SK-N-SH (cell line): ENCODE measurements at regions not wholly inside any gene's neighbourhood (a gene's known extent, or its start where the extent isn't known, plus 50 kb on each side); places are given as distances from the start of the nearest gene placed in this dataset.

Source experiments
- CTCF ChIA-PET: fragments of 300-600, 350-600 bp; formaldehyde crosslinking; extraction: SDS; loops from one replicate; lab custom pipeline; 2021; lab: Yijun Ruan, JAX
- POLR2A ChIA-PET: fragments of 350-600 bp; sonication (Branson Sonifier 250); formaldehyde crosslinking; extraction: SDS; loops from one replicate; lab custom pipeline; 2020; ENCODE audit warnings: antibody characterized with exemption, inconsistent platforms; lab: Yijun Ruan, JAX
- DNase-seq: peaks from one replicate; pipeline ENCODE4 v3.0.0; 2012
- H2AFZ ChIP-seq: fragments of 200-600 bp; sonication (generic); 2 replicates; pipeline ENCODE4 v1.8.1; 2016; ENCODE audit warnings: antibody characterized with exemption, mild to moderate bottlenecking, low read depth
- H3F3A ChIP-seq: fragments of 200-600 bp; sonication (generic); replicated peaks from 2 replicates; pipeline ENCODE3; 2016; ENCODE audit warnings: antibody characterized with exemption, mild to moderate bottlenecking; ENCODE audit not compliant: insufficient read depth
- H3K27ac ChIP-seq, 2 experiments: fragments of 200-500 bp in 1 of 2; fragments of 200-600 bp in 1 of 2; sonication (Bioruptor generic) in 1 of 2; sonication (generic), shearing (Covaris generic) in 1 of 2; 2 replicates each; pipeline versions ENCODE4 v1.5.1 to v1.6.1; 2014 to 2016; ENCODE audit warnings: low read depth in 2 of 2, inconsistent platforms in 1 of 2, low read length in 1 of 2, mild to moderate bottlenecking in 1 of 2, mixed read lengths in 1 of 2
- H3K27me3 ChIP-seq: fragments of 200-600 bp; sonication (generic), shearing (Covaris generic); 2 replicates; pipeline ENCODE4 v1.6.1; 2016; ENCODE audit warnings: mixed run types; ENCODE audit not compliant: insufficient read depth
- H3K36me3 ChIP-seq, 2 experiments: fragments of 200-500 bp in 1 of 2; fragments of 200-600 bp in 1 of 2; sonication (Bioruptor generic) in 1 of 2; sonication (generic) in 1 of 2; replicated peaks in 1 of 2; 2 replicates each; pipeline versions ENCODE3 to v1.5.1; 2014 to 2016; ENCODE audit warnings: low read length in 1 of 2, mild to moderate bottlenecking in 1 of 2; ENCODE audit not compliant: insufficient read depth in 2 of 2, control insufficient read depth in 1 of 2
- H3K4me1 ChIP-seq, 2 experiments: fragments of 200-500 bp in 1 of 2; fragments of 200-600 bp in 1 of 2; sonication (Bioruptor generic) in 1 of 2; sonication (generic), shearing (Covaris generic) in 1 of 2; 2 replicates each; pipeline versions ENCODE4 v1.5.1 to v1.6.1; 2014 to 2016; ENCODE audit warnings: low read depth in 1 of 2, low read length in 1 of 2, mixed run types in 1 of 2; ENCODE audit not compliant: insufficient read depth in 2 of 2, control insufficient read depth in 1 of 2
- H3K4me2 ChIP-seq: fragments of 200-600 bp; sonication (generic), shearing (Covaris generic); 2 replicates; pipeline ENCODE4 v1.6.1; 2017; ENCODE audit warnings: mixed run types
- H3K4me3 ChIP-seq, 2 experiments: fragments of 200-500 bp in 1 of 2; fragments of 200-600 bp in 1 of 2; sonication (Bioruptor generic) in 1 of 2; sonication (generic), shearing (Covaris generic) in 1 of 2; 2 replicates each; pipeline versions ENCODE4 v1.5.1 to v1.8.1; 2014 to 2016; ENCODE audit warnings: low read depth in 2 of 2, inconsistent platforms in 1 of 2, low read length in 1 of 2, mild to moderate bottlenecking in 1 of 2, mixed read lengths in 1 of 2, moderate library complexity in 1 of 2
- H3K79me2 ChIP-seq: fragments of 200-600 bp; sonication (generic); 2 replicates; pipeline ENCODE4 v1.8.1; 2017; ENCODE audit warnings: mild to moderate bottlenecking; ENCODE audit not compliant: insufficient read depth
- H3K9ac ChIP-seq: fragments of 200-600 bp; sonication (generic); 2 replicates; pipeline ENCODE4 v1.6.1; 2017; ENCODE audit warnings: mixed run types
- H3K9me2 ChIP-seq: fragments of 200-600 bp; sonication (generic); 2 replicates; pipeline ENCODE4 v1.6.1; 2017; ENCODE audit warnings: mixed run types
- H3K9me3 ChIP-seq: fragments of 200-600 bp; sonication (generic); 2 replicates; pipeline ENCODE4 v1.6.1; 2017; ENCODE audit warnings: mixed run types, mild to moderate bottlenecking, moderate library complexity
- H4K20me1 ChIP-seq: fragments of 200-600 bp; sonication (generic); 2 replicates; pipeline ENCODE4 v1.6.1; 2017; ENCODE audit warnings: mild to moderate bottlenecking, mixed run types; ENCODE audit not compliant: insufficient read depth
- CHD2 ChIP-seq: fragments of 150-350 bp; IDR thresholded peaks from 2 replicates; pipeline ENCODE4 v1.6.1; 2018; ENCODE audit warnings: low read length; ENCODE audit not compliant: partially characterized antibody
- EZH2phosphoT487 ChIP-seq: fragments of 200-600 bp; sonication (generic); IDR thresholded peaks from 2 replicates; pipeline ENCODE4 v1.6.1; 2017; ENCODE audit warnings: low read depth, mixed run types, mild to moderate bottlenecking, antibody characterized with exemption, moderate library complexity, borderline replicate concordance
- IRF3 ChIP-seq: fragments of 150-350 bp; IDR thresholded peaks from 2 replicates; pipeline ENCODE4 v1.6.1; 2016; ENCODE audit warnings: mild to moderate bottlenecking, low read depth, low read length
- JUND ChIP-seq: IDR thresholded peaks from 2 replicates; pipeline ENCODE4 v1.4.0; 2012
- PBX3 ChIP-seq: IDR thresholded peaks from 2 replicates; pipeline ENCODE4; 2012
- RXRA ChIP-seq: IDR thresholded peaks from 2 replicates; pipeline ENCODE4 v1.4.0; 2012; ENCODE audit warnings: low read depth, mild to moderate bottlenecking, borderline replicate concordance
- TEAD4 ChIP-seq: IDR thresholded peaks from 2 replicates; pipeline ENCODE4 v1.4.0; 2012; ENCODE audit warnings: mild to moderate bottlenecking, borderline replicate concordance; ENCODE audit not compliant: insufficient read depth
- YY1 ChIP-seq: IDR thresholded peaks from 2 replicates; pipeline ENCODE4 v1.4.0; 2012; ENCODE audit warnings: low read depth, mild to moderate bottlenecking
- WGBS: methylation state at CpG from one replicate; pipeline ENCODE4 v1.1.6; 2017; ENCODE audit warnings: low lambda C conversion rate; 5-methylcytosine and 5-hydroxymethylcytosine counted together
- TF ChIP-seq, protein P1 (sequence below): IDR thresholded peaks from 2 replicates; pipeline ENCODE4 v1.4.0; 2012; ENCODE audit warnings: low read depth, borderline replicate concordance
- TF ChIP-seq, protein P2 (sequence below): fragments of 200-600 bp; sonication (generic); IDR thresholded peaks from 2 replicates; pipeline ENCODE4 v1.6.1; 2017; ENCODE audit warnings: antibody characterized with exemption, mild to moderate bottlenecking, moderate library complexity

GRCh38 chr7:26090927-26091519 is 61.0 kb upstream of the NFE2L3 start (continued):
- TF ChIP-seq, protein P1, sequence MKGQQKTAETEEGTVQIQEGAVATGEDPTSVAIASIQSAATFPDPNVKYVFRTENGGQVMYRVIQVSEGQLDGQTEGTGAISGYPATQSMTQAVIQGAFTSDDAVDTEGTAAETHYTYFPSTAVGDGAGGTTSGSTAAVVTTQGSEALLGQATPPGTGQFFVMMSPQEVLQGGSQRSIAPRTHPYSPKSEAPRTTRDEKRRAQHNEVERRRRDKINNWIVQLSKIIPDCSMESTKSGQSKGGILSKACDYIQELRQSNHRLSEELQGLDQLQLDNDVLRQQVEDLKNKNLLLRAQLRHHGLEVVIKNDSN = no peak
- TF ChIP-seq EZH2phosphoT487 (no peak), RXRA (no peak), JUND (no peak)

DNA sequence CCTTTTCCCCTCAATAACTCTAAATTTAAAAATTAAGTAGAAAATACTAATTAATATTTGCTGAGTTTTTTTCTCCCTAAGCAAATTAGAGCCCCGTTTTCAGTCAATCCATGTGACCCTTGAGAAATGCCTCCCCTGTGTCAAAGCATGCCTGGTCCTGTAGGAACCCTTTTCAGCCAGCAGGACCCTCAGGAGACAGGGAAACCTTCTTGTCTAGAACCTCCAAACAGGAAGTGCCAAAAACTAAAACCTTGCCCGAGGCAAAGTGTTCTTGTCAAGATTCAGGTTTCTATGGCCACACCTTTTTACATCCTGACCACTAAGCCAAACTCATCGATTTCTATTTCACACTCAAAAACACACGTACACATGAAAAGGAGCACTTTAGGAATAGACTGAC is 60.1 kb upstream of the NFE2L3 start:
- peaks cover 0 to 2% of the 10 kb centered on the region in 2 experiments; a peak in 2 of 4 replicates for H3K4me1 ChIP-seq
- no peaks in the 10 kb centered on the region for H3F3A ChIP-seq
- H3K9me3 ChIP-seq = no peaks in the 10 kb centered on the region
- no peak overlapping the region for H2AFZ ChIP-seq
- CTCF ChIA-PET = interaction anchor here (0.9 to 15.5 kb wide), 25 partner anchors 12 to 576 kb away, joined by 3 to 363 read pairs (median 6); partner anchors contain the start of genes CBX3 and HNRNPA2B1
- DNase-seq = peak; percentile 37
- POLR2A ChIA-PET = interaction anchor here (1.3 kb wide), 2 partner anchors 107 to 108 kb away, joined by 3 to 6 read pairs; no protein-coding TSS in a partner anchor
- H3K27ac ChIP-seq = no peak overlapping the region
- no peak overlapping the region for H3K4me2 ChIP-seq
- H3K4me3 ChIP-seq = no peak overlapping the region
- no peaks in the 10 kb centered on the region for H3K9me2 ChIP-seq
- TF ChIP-seq, protein P1 = no peak
- TF ChIP-seq PBX3 (no peak), YY1 (no peak), JUND (no peak), TEAD4 (no peak), CHD2 (no peak), IRF3 (no peak)
- TF ChIP-seq, protein P2, sequence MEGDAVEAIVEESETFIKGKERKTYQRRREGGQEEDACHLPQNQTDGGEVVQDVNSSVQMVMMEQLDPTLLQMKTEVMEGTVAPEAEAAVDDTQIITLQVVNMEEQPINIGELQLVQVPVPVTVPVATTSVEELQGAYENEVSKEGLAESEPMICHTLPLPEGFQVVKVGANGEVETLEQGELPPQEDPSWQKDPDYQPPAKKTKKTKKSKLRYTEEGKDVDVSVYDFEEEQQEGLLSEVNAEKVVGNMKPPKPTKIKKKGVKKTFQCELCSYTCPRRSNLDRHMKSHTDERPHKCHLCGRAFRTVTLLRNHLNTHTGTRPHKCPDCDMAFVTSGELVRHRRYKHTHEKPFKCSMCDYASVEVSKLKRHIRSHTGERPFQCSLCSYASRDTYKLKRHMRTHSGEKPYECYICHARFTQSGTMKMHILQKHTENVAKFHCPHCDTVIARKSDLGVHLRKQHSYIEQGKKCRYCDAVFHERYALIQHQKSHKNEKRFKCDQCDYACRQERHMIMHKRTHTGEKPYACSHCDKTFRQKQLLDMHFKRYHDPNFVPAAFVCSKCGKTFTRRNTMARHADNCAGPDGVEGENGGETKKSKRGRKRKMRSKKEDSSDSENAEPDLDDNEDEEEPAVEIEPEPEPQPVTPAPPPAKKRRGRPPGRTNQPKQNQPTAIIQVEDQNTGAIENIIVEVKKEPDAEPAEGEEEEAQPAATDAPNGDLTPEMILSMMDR = peak; percentile 46
- H3K27me3 ChIP-seq = no peaks in the 10 kb centered on the region
- H3K9ac ChIP-seq = no peak overlapping the region
- no peaks in the 10 kb centered on the region for H3K36me3 ChIP-seq
- no peaks in the 10 kb centered on the region for H3K79me2 ChIP-seq
- H4K20me1 ChIP-seq = no peaks in the 10 kb centered on the region
- 64% methylated on average over 4 of the region's 4 CpGs for WGBS
